ENCODE measurements at regions not wholly inside any gene's neighbourhood (a gene's known extent, or its start where the extent isn't known, plus 50 kb on each side); places are given as distances from the start of the nearest gene placed in this dataset.

DNA sequence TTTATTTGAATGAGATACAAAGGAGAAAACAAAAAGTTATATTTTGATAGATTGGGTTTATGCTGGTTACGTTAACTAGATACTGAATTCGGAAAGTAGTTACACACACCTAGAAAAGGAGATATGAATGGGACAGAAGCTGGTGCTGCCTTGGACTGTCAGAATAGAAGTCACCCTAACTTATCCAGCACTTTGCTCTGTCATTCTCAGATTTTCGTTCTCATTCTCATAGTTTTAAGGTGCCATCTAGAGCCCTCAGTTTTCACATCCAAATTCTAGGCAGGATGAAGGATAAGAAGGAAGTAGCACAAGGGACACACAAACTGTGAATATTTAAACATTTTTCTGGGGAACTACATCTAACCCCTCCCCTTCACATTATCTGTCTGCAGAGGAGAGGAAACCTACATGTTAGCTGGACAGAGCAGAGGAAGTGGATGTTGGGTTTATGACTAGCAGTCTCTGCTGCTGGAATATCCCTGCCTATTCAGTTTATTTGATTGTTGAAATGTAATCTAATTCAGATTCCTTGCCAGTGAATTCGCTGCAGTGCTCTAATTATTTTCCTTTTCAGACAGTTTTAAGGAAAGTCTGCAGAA lies 521.9 kb downstream of the FAT4 start:
- no peaks in the 10 kb centered on the region for H3K36me3 Mint-ChIP-seq
- ATAC-seq (no peak), DNase-seq (ENCODE audit: low spot score) (no peak)
- no peaks in the 10 kb centered on the region for H3K27me3 Mint-ChIP-seq
- H3K9me3 Mint-ChIP-seq = no peaks in the 10 kb centered on the region
- no peaks in the 10 kb centered on the region for H3K4me1 Mint-ChIP-seq (ENCODE audit: low read depth in 2 of 2)
- H3K27ac Mint-ChIP-seq = no peak overlapping the region
- H3K4me3 Mint-ChIP-seq = no peak overlapping the region

DNA sequence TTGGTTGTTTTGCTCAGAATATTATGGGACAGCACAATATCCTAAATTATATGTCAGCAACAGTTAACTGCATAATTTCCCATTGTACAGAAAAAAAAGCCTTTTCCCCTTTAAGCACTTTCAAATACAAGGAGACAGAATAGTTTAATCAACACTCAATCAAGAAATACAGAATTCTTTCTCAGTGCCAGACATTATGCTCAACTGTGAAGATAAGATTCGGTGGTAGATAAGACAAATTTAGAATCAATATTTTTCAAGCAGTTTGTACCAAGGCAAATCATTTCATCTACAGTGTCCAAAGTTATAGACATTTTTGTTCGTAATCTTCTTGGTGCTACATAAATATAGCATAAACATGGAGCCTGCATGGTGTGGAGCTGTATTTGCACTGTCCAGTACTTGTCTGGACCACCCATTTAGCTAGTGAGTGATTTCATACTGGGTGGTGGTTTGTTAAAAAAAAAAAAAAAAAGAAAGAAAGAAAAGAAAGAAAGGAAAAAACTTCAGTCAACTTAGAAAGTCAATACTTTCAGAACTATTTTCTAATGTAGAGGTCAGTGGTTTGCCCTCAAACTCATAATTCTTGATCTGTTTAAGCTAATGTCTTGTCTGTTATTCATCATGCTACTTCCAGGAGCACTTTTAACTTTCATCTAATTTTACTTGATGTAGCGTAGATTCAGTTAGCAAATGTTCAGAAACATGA lies 522.9 kb downstream of the FAT4 start:
- Mint-ChIP-seq H3K9me3 (no peaks in the 10 kb centered on the region), H3K36me3 (no peaks in the 10 kb centered on the region), H3K4me1 (ENCODE audit: low read depth in 2 of 2) (no peaks in the 10 kb centered on the region), H3K4me3 (no peak overlapping the region), H3K27me3 (no peaks in the 10 kb centered on the region), H3K27ac (no peak overlapping the region)
- ATAC-seq (no peak), DNase-seq (ENCODE audit: low spot score) (no peak)

DNA sequence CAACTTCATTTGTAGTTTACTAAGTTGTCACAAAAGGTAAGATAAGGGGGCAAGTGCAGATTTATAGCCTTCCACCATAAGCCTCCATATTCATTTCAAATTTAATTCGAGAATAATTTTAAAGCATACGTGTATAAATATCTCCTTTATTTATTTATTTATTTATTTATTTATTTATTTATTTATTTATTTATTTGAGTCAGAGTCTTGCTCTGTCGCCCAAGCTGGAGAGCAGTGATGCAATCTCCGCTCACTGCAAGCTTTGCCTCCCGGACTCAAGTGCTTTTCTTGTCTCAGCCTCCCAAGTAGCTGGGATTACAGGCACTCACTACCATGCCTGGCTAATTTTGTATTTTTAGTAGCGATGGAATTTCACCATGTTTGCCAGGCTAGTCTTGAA lies 523.4 kb downstream of the FAT4 start:
- no peak overlapping the region for H3K4me3 Mint-ChIP-seq
- ATAC-seq (no peak), DNase-seq (ENCODE audit: low spot score) (no peak)
- H3K9me3 Mint-ChIP-seq = no peaks in the 10 kb centered on the region
- no peak overlapping the region for H3K27ac Mint-ChIP-seq
- no peaks in the 10 kb centered on the region for H3K36me3 Mint-ChIP-seq
- no peaks in the 10 kb centered on the region for H3K4me1 Mint-ChIP-seq (ENCODE audit: low read depth in 2 of 2)
- no peaks in the 10 kb centered on the region for H3K27me3 Mint-ChIP-seq

DNA sequence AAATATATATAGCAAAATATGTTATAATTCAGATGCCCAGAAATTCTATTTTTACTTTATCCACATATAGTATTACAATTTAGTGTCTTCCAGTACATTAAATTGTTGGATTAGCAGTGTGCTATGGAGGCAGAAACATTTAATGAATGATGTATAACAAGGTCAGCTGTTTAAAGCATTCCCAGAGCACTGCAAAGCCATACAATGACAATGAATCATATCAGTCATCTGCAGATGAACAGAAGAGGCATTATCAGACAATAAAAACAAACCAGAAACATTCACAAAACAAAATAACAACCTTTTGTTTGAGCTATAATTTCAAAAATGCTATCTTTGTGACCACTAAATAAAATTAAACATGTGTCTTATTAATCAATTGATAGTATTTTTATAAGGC lies 524.2 kb downstream of the FAT4 start:
- H3K27ac Mint-ChIP-seq = no peak overlapping the region
- DNase-seq (ENCODE audit: low spot score) (no peak), ATAC-seq (no peak)
- H3K4me1 Mint-ChIP-seq (ENCODE audit: low read depth in 2 of 2) = no peaks in the 10 kb centered on the region
- H3K27me3 Mint-ChIP-seq = no peaks in the 10 kb centered on the region
- H3K9me3 Mint-ChIP-seq = no peaks in the 10 kb centered on the region
- H3K4me3 Mint-ChIP-seq = no peak overlapping the region
- H3K36me3 Mint-ChIP-seq = no peaks in the 10 kb centered on the region

DNA sequence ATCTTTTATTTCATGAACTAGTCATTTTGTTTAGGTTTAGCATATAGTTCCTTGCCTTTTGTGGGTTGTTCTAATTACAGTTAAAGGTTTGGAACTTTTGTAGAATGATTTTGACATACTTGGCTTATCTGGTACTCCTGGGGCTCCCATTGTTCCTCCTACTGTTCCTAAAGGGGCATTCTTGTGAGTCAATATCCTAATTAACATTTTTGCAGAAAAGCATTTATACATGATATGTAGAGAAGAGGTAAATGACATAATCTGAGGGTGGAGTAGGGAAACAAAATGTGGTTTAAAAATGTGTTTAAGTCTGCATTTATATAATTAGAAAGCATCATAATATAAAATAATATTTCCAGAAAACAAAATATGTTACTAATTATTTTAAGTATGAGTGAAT lies 529.2 kb downstream of the FAT4 start:
- Mint-ChIP-seq H3K27me3 (no peaks in the 10 kb centered on the region), H3K9me3 (peaks cover 4% of the 10 kb centered on the region), H3K27ac (no peak overlapping the region), H3K4me1 (ENCODE audit: low read depth in 2 of 2) (no peaks in the 10 kb centered on the region), H3K36me3 (no peaks in the 10 kb centered on the region), H3K4me3 (no peak overlapping the region)
- ATAC-seq = no peak
- no peak for DNase-seq (ENCODE audit: low spot score)

DNA sequence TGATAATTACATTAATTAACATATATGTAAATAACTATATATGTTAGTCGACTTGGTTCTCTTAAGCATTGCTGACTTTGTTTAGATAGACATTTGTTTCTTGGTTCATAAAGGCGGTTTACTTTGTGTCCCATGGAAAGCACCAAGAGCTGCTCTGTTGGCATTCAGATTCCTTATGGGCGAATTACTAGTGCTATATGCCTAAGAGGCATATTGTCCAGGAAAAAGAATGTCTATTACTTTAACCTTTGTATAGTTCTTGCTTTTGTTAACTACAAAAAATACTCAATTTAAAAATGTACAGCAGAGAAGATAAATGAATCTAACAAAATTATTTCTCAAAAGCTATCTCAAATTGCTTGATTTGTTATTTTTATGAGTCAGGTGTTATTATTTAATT lies 532.8 kb downstream of the FAT4 start:
- no peaks in the 10 kb centered on the region for H3K36me3 Mint-ChIP-seq
- no peaks in the 10 kb centered on the region for H3K27me3 Mint-ChIP-seq
- DNase-seq (ENCODE audit: low spot score) = no peak
- peaks cover 8% of the 10 kb centered on the region for H3K9me3 Mint-ChIP-seq
- H3K27ac Mint-ChIP-seq = no peak overlapping the region
- ATAC-seq = no peak
- H3K4me3 Mint-ChIP-seq = no peak overlapping the region
- H3K4me1 Mint-ChIP-seq (ENCODE audit: low read depth in 2 of 2) = no peaks in the 10 kb centered on the region

DNA sequence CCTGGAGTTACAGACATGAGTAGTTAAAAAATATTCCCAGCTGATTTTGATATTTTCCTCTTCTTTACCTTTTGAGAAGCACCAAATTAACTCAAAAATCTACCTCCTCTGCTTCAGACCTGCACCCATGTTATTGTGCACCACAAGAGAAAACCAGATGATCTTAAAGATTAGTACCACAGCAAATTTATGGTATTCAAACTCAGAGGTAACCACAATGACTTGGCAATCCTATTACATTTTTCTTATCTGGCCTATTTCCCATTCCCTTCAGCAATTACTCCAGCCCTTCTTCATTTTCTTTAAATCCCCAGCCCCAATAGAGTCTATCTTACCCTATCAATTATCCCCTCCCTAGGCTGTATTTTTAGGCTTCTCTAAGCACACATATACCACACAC lies 535.1 kb downstream of the FAT4 start:
- Mint-ChIP-seq H3K4me3 (no peak overlapping the region), H3K36me3 (no peaks in the 10 kb centered on the region), H3K4me1 (ENCODE audit: low read depth in 2 of 2) (no peaks in the 10 kb centered on the region), H3K27me3 (no peaks in the 10 kb centered on the region), H3K27ac (no peak overlapping the region), H3K9me3 (peaks cover 8% of the 10 kb centered on the region)
- ATAC-seq (no peak), DNase-seq (ENCODE audit: low spot score) (no peak)

DNA sequence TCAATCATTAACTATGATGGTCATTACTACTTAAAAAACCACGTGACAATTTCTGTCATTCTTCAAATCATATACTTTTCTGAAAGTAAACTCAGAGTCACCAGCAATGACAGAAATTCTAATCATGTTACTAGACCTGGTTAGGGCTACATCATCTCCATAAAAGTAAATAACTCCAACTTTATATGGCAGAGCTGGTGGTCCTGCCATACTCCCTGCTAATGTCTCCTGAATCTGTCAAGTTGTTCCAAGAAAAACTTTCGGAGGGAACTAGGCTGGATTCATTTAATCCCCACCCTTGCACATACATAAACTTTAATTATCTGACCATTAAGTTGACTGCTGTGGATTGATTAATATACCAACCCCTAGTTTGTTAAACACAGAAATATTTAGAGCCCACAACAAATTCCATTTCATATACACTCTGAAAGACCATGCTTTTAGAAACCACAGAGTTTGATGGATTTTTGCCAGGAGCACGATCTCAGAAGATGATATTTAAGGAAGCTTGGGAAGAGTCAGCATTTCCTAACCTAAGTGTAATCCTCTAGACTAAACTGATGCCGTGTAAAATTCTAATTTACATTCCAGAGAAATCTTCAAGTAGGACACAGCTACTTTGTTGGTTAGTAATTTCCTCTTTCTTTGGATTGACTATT lies 577.0 kb downstream of the FAT4 start:
- Mint-ChIP-seq H3K4me1 (ENCODE audit: low read depth in 2 of 2) (no peaks in the 10 kb centered on the region), H3K27me3 (no peaks in the 10 kb centered on the region), H3K9me3 (peaks cover 14% of the 10 kb centered on the region), H3K27ac (no peak overlapping the region), H3K4me3 (no peak overlapping the region), H3K36me3 (peaks cover 6% of the 10 kb centered on the region)
- DNase-seq (ENCODE audit: low spot score) (no peak), ATAC-seq (no peak)

DNA sequence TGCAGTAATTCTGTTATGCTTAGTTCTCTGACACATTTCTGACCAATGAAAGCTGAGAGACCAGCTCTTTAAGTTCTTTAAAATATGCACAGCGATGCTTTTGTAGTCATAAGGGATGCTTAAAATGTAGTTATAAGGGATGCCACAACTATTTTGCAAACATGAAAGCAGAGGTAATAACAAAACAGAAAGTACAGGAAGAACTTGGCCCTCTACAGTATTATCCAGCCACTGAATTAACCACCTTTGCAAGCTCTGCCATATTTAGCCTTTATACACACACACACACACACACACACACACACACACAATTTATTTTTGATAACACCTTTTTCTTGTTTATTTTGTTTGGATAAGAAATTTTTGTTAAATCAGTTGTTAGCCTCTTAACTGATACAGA lies 590.0 kb downstream of the FAT4 start:
- no peak overlapping the region for H3K4me3 Mint-ChIP-seq
- no peak overlapping the region for H3K27ac Mint-ChIP-seq
- DNase-seq (ENCODE audit: low spot score) (no peak), ATAC-seq (no peak)
- H3K9me3 Mint-ChIP-seq = peaks cover 17% of the 10 kb centered on the region
- no peaks in the 10 kb centered on the region for H3K4me1 Mint-ChIP-seq (ENCODE audit: low read depth in 2 of 2)
- no peaks in the 10 kb centered on the region for H3K27me3 Mint-ChIP-seq
- no peaks in the 10 kb centered on the region for H3K36me3 Mint-ChIP-seq

DNA sequence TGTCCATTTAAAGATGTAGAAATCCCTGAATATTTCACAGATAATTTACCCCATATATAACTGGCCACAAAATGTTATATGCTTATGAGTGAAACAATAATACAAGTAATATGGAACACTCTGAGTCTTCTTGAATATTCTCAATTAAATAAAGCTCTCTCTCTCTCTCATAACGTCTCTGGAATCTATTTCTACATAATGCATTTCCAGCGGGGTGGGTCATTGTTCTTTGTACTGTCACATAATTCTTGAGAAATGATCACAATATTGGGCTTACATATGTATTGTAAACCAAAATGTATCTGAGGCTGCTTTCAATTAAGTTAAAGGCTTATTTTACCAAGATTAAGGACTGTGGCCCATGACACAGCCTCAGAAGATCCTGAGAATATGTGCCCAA lies 596.3 kb downstream of the FAT4 start:
- H3K36me3 Mint-ChIP-seq = no peaks in the 10 kb centered on the region
- no peak for ATAC-seq
- no peak overlapping the region for H3K4me3 Mint-ChIP-seq
- H3K9me3 Mint-ChIP-seq = peaks cover 20% of the 10 kb centered on the region
- no peaks in the 10 kb centered on the region for H3K4me1 Mint-ChIP-seq (ENCODE audit: low read depth in 2 of 2)
- H3K27me3 Mint-ChIP-seq = no peaks in the 10 kb centered on the region
- H3K27ac Mint-ChIP-seq = no peak overlapping the region
- no peak for DNase-seq (ENCODE audit: low spot score)

DNA sequence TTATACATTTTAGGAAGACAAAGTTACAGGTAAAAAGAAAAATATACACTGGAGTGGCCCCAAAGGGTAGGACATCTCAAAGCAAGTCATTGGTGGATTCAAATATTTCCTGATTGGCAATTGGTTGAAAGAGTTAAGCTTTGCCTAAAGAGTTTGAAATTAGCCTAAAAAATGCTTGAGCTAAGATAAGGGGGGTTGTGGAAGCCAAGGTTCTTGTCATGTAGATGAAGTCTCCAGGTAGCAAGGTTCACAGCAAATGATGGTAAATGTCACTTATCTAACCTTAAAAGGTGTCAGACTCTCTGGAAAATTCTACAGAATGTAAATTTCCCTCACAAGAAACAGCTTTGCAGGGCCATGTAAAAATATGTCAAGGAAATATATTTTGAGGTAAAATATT lies 596.7 kb downstream of the FAT4 start:
- Mint-ChIP-seq H3K9me3 (peaks cover 19% of the 10 kb centered on the region), H3K4me3 (no peak overlapping the region), H3K4me1 (ENCODE audit: low read depth in 2 of 2) (no peaks in the 10 kb centered on the region)

DNA sequence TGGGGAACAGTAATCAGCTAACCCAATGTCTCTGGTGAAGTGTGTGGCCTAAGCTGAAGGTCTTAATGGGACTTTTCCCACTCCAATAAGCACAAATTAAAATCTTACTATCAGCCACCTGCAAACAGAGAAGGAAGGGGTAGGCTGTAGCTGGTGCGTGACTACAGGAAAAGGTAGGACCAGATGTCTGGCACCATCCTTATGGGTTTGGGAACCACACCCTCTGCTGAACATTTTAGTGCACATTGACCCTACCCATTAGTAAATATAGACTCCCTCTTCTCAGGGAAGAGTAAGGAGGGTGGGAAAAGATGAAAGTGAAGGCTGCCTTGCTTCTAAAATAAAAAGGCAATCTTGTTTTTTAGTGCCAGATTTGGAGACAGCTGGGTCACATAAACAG lies 602.8 kb downstream of the FAT4 start:
- Mint-ChIP-seq H3K36me3 (no peaks in the 10 kb centered on the region), H3K4me1 (ENCODE audit: low read depth in 2 of 2) (no peaks in the 10 kb centered on the region), H3K9me3 (peaks cover 6% of the 10 kb centered on the region), H3K27me3 (no peaks in the 10 kb centered on the region), H3K4me3 (no peak overlapping the region), H3K27ac (no peak overlapping the region)
- DNase-seq (ENCODE audit: low spot score) (no peak), ATAC-seq (no peak)

More for the DNA sequence above, 596.7 kb downstream of the FAT4 start:
- ATAC-seq = no peak
- H3K27ac Mint-ChIP-seq = no peak overlapping the region
- no peak for DNase-seq (ENCODE audit: low spot score)
- H3K36me3 Mint-ChIP-seq = no peaks in the 10 kb centered on the region
- H3K27me3 Mint-ChIP-seq = no peaks in the 10 kb centered on the region

DNA sequence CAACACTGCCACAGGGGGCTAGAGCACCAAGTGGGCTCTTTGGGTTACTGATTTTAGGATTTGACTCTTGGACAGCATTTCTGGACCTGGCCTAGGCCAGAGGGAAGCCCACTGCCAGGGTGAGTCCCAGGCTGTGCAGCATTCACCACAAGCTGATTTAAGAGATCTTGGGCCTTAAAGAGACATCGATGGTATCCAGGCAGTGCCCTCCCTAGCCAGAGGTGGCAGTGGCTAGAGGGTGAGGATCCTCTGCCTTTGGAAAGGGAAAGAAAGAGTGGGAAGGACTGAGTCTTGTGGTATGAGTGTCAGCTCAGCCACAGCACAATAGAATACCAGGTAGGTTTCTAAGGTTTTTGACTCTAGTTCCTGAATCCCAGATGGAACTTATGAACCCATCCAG lies 613.9 kb downstream of the FAT4 start:
- ATAC-seq = no peak
- peaks cover 13% of the 10 kb centered on the region for H3K9me3 Mint-ChIP-seq
- no peak overlapping the region for H3K4me3 Mint-ChIP-seq
- no peak for DNase-seq (ENCODE audit: low spot score)
- H3K27ac Mint-ChIP-seq = no peak overlapping the region
- H3K4me1 Mint-ChIP-seq (ENCODE audit: low read depth in 2 of 2) = no peaks in the 10 kb centered on the region
- no peaks in the 10 kb centered on the region for H3K27me3 Mint-ChIP-seq
- peaks cover 6% of the 10 kb centered on the region for H3K36me3 Mint-ChIP-seq

DNA sequence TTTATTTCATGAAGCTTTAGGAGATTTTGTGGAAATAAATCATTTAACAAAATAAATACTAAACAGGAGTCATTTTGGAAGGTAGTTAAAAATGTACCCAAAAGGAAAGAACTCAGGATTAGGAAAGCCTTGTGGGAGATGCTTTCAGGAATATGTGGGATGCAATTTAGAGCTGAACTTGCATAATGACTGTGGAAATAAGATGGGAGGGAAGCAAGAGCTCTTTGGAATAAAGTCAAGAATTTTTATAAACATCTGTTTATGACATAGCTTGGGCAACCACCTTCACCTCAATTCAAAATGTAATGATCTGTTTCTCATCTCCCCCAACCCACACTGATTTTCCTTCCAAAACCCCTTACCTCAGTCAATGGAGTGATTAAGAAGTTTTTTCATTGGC lies 623.8 kb downstream of the FAT4 start:
- no peak for DNase-seq (ENCODE audit: low spot score)
- H3K9me3 Mint-ChIP-seq = peaks cover 23% of the 10 kb centered on the region
- H3K4me3 Mint-ChIP-seq = no peak overlapping the region
- H3K36me3 Mint-ChIP-seq = no peaks in the 10 kb centered on the region
- no peak overlapping the region for H3K27ac Mint-ChIP-seq
- no peaks in the 10 kb centered on the region for H3K27me3 Mint-ChIP-seq
- H3K4me1 Mint-ChIP-seq (ENCODE audit: low read depth in 2 of 2) = no peaks in the 10 kb centered on the region
- no peak for ATAC-seq

Data from natural killer cell treated with Interleukin-12 subunit alpha and Interleukin-12 subunit beta and Interleukin-15 and Interleukin-18, amount 100 ng/mL, for 72 hours (primary cell).